DMS79 treated with DMSO at 0.1 percent for 48 hours (cell line): ENCODE measurements at regions not wholly inside any gene's neighbourhood (a gene's known extent, or its start where the extent isn't known, plus 50 kb on each side); places are given as distances from the start of the nearest gene placed in this dataset.
"Not testable (repeated sequence)": the region's sequence is repeated elsewhere in the genome, so short reads cannot be mapped to it uniquely, and the experiment has no call there.

ENCODE experiments used
- DNase-seq: peaks from one replicate; lab custom pipeline; 2025; lab: John Stamatoyannopoulos, UW

DNA sequence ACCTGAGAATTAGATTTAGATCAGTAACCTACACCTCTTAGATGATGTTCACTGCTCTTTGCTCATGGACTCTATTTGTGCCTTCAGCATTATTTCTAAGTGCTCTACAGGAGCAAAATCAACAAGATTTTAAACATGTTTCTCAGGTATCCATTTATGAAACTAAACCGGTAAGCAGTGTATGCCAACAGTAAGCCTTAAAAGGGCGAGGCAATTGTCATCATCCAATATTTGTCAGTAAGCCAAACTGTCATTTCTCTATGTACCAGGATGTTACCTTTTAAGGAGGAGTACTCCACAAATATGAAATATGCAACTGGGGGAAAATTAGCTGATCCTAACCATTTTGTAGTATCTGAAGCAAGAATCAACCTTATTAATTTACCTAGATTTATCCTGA, 69.6 kb upstream of the ZNF184 start:
- DNase-seq = no peak

DNA sequence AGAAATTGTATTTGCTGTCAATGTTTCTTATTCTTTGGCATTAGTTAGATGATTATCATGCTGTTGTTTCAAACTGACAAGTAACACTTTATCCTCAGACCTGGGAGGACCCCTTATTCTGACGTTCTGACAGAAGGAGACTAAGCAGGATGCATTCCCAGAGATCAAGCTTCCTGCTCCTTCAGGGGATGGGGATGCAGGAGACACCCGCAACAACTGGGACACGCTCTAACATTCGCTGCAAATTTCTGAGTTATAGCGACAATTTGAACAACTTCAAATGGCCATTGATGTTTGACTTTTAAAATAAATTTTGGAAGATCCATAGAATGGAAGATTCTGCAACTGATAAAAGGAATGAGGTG, 69.0 kb upstream of the ZNF184 start:
- DNase-seq = no peak

DNA sequence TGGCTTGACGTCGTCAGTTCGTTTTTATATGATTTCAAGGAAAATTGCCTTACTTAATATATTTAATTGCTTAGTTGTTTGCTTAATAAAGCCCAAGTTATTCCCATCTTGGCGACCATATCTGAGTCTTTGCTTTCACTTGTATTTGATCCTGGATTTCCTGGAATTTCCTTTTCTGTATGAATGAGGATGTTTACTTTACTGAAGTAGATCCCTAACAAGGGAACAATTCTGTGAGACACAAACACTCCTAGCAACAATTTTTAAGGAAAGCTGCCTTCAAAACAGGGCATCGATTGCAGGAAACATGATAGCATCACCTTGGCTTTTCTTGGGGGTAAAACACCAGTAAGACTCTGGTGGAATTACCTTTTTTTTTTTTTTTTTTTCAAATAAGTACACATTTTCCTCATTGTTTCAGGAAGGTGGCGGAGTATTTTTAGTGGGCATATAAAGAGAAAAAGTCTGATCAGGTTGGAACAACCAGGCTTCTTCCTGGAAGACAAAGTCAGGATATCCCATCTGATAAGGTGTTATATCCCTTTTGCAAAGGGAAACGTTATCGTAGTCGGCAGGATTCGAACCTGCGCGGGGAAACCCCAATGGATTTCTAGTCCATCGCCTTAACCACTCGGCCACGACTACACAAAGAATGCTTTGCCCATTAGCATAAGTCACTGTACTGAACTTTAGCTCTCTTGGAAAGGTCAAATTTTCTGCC, 68.5 kb upstream of the ZNF184 start:
- no peak for DNase-seq

DNA sequence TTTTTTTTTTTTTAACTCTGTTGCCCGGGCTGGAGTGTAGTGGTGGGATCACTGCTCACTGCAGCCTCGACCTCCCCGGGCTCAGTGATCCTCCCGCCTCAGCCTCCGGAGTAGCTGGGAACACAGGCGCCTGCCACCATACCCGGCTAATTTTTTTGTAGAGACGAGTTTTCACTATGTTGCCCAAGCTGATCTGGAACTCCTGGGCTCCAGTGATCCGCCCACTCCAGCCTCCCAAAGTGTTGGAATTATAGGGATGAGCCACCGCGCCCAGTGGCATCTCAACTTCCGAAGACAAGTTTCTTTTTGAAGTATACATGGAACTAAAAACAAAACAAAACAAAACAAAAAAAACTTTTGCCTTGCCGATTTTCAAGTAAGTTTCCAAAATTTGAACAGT, 66.6 kb upstream of the ZNF184 start:
- DNase-seq = no peak

DNA sequence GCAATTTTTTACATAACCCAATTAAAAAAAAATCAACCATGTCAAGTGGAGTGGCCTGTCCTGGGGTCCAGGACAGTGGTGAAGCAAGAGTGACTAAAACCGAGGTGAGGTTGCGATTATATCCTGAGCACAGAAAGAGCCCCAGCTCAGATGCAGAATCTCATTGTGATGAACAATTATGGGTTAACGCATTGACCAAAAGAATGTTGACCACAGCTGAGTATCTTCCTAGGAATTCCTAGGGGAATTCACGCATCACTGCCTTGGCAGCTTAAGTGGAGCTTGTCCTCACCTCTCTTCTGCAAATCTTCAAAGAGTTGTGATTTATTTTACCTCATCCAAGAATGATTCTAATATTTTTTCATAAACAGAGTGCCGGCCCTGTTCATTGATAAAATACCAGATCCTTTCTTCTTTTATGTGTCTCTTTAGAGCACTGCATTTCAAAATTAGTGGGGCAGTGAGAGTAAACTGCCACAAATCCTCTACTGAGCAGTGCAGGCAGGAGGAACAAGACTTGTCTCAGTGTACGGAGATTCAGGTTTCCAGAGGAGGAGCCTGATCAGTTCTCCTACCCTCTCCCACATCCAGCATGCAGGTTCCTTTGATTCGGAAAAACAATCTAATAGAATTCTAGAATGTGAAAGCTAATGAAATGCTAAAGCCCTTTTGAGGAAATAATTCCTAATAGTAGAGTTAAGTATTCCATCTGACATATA, 60.1 kb upstream of the ZNF184 start:
- DNase-seq = no peak

DNA sequence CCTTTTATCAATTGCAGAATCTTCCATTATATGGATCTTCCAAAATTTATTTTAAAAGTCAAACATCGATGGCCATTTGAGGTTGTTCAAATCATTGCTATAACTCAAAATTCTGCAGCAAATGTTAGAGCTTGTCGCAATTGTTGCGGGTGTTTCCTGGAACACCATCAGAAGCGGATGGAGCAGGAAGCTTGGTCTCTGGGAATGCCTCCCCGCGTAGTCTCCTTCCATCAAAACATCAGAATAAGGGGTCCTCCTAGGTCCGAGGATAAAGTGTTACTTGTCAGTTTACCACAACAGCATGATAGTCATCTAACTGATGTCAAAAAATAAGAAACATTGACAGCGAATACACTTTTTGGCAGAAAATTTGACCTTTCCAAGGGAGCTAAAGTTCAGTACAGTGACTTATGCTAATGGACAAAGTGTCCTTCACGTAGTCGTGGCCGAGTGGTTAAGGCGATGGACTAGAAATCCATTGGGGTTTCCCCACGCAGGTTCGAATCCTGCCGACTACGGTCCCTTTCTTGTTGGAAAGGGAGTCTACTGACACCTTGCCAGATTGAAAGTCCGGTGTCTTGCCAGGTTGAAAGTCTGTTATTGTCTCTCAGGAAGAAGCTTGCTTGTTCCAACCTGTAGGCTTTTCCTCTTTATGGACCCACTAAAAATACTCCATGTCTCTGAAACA, 59.0 kb upstream of the ZNF184 start:
- no peak for DNase-seq

DNA sequence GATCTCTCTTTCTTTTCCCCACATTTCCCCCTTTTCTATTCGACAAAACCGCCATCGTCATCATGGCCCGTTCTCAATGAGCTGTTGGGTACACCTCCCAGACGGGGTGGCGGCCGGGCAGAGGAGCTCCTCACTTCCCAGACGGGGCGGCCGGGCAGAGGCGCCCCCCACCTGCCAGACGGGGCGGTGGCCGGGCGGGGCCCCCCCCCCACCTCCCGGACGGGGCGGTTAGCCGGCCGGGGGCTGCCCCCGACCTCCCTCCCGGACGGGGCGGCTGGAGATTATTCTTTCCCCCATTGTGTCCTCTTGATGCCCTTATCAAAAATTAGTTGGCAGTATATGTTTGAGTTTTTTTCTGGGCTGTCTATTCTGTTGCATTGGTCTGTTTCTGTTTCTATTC, 56.9 kb upstream of the ZNF184 start:
- not testable (repeated sequence) for DNase-seq

DNA sequence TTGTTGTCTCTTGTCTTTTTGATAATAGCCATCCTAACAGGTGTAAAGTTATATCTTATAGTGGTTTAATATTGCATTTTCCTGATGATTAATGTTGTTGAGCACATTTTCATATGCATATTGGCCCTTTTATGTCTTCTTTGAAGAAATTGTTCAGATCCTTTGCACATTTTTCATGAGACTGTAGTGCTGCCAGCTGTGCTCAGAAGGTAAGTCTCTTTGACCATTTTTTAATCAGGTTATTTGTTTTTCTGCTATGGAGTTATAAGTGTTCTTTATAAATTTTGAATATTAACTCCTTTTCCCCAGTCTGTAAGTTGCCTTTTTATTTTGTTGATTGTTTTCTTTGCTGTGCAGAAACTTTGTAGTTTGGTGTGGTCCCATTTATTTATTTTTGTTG, 55.8 kb upstream of the ZNF184 start:
- DNase-seq = no peak
